B cell (primary cell): ENCODE measurements at regions not wholly inside any gene's neighbourhood (a gene's known extent, or its start where the extent isn't known, plus 50 kb on each side); places are given as distances from the start of the nearest gene placed in this dataset.

Source experiments
- ATAC-seq: fragments of 200-7000 bp; cut with Tn5 transposase; one replicate; pipeline ENCODE4 v1.10.0; 2021; ENCODE audit warnings: low read depth, mild to moderate bottlenecking, moderate number of reproducible peaks, moderate library complexity
- CTCF ChIA-PET: fragments of 350-600 bp; sonication (Branson Sonifier 250); formaldehyde crosslinking; loops from one replicate; lab custom pipeline; 2021; ENCODE audit warnings: antibody characterized with exemption, inconsistent platforms; lab: Charles Lee
- POLR2A ChIA-PET: fragments of 350-600 bp; sonication (Branson Sonifier 250); formaldehyde crosslinking; loops from one replicate; lab custom pipeline; 2021; ENCODE audit warnings: antibody characterized with exemption; lab: Charles Lee
- DNase-seq: peaks from one replicate; pipeline ENCODE4 v3.0.0; 2013
- H2AFZ ChIP-seq: 2 replicates; pipeline ENCODE4 v1.6.1; 2012; ENCODE audit warnings: mild to moderate bottlenecking, low read depth, low read length; ENCODE audit not compliant: insufficient read depth, poor library complexity, severe bottlenecking
- H3K27ac ChIP-seq, 2 donors: 1 replicate in 1 of 2; 2 replicates in 1 of 2; pipeline ENCODE4 v1.5.1; 2012 to 2013; ENCODE audit warnings: low read length in 2 of 2, mild to moderate bottlenecking in 2 of 2, moderate library complexity in 1 of 2
- H3K27me3 ChIP-seq, 4 experiments: fragments of 200-600 bp in 1 of 4; sonication (generic) in 1 of 4; replicated peaks in 1 of 4; 1 replicate in 2 of 4; 2 replicates in 2 of 4; pipeline versions ENCODE4 v1.6.1 to v1.7.0; 2013 to 2016; ENCODE audit warnings: low read length in 3 of 4, mild to moderate bottlenecking in 2 of 4, mixed read lengths in 1 of 4, moderate library complexity in 1 of 4; ENCODE audit not compliant: insufficient read depth in 4 of 4, control insufficient read depth in 3 of 4; ENCODE audit errors: control extremely low read depth in 1 of 4
- H3K36me3 ChIP-seq, 2 experiments: replicated peaks in 1 of 2; 1 replicate in 1 of 2; 2 replicates in 1 of 2; pipeline versions ENCODE4 v1.6.1 to v1.7.1; 2013; ENCODE audit warnings: low read length in 1 of 2; ENCODE audit not compliant: insufficient read depth in 2 of 2, control insufficient read depth in 1 of 2; ENCODE audit errors: control extremely low read depth in 1 of 2, extremely low read depth in 1 of 2
- H3K4me1 ChIP-seq, 2 donors: fragments of 200-600 bp in 1 of 2; sonication (generic) in 1 of 2; 1 replicate in 1 of 2; 2 replicates in 1 of 2; pipeline versions ENCODE4 v1.5.1 to v1.6.1; 2013 to 2017; ENCODE audit warnings: low read length in 2 of 2; ENCODE audit not compliant: control insufficient read depth in 2 of 2, insufficient read depth in 2 of 2
- H3K4me2 ChIP-seq: replicated peaks from 2 replicates; pipeline ENCODE3; 2012; ENCODE audit warnings: mild to moderate bottlenecking, low read depth, low read length; ENCODE audit not compliant: poor library complexity, severe bottlenecking
- H3K4me3 ChIP-seq, 5 experiments: fragments of 200-600 bp in 1 of 5; sonication (generic) in 1 of 5; 1 replicate in 3 of 5; 2 replicates in 2 of 5; pipeline versions ENCODE4 v1.5.1 to v1.7.0; 2011 to 2016; ENCODE audit warnings: low read length in 4 of 5, mild to moderate bottlenecking in 4 of 5, low read depth in 2 of 5, control low read depth in 1 of 5, moderate library complexity in 1 of 5; ENCODE audit not compliant: insufficient read depth in 1 of 5; ENCODE audit errors: control extremely low read depth in 1 of 5, extremely low read depth in 1 of 5
- H3K79me2 ChIP-seq: fragments of 200-600 bp; sonication (generic); one replicate; pipeline ENCODE4 v1.6.0; 2016; ENCODE audit warnings: low read length; ENCODE audit not compliant: control insufficient read depth, insufficient read depth
- H3K9ac ChIP-seq: fragments of 200-600 bp; sonication (generic); 2 replicates; pipeline ENCODE4 v1.6.1; 2017; ENCODE audit warnings: mild to moderate bottlenecking, low read length, moderate library complexity
- H3K9me3 ChIP-seq, 3 donors: one replicate each; pipeline versions ENCODE4 v1.6.1 to v1.7.1; 2013; ENCODE audit warnings: low read length in 2 of 3; ENCODE audit not compliant: control insufficient read depth in 2 of 3, insufficient read depth in 1 of 3; ENCODE audit errors: control extremely low read depth in 1 of 3
- H4K20me1 ChIP-seq: 2 replicates; pipeline ENCODE4 v1.6.0; 2012; ENCODE audit warnings: mild to moderate bottlenecking, low read length; ENCODE audit not compliant: insufficient read depth, control insufficient read depth, poor library complexity, severe bottlenecking
- H3K27ac Mint-ChIP-seq: one replicate; pipeline ENCODE4 v1.8.0; 2021; ENCODE audit warnings: mixed read lengths
- H3K27me3 Mint-ChIP-seq: one replicate; pipeline ENCODE4 v1.8.0; 2021; ENCODE audit warnings: mixed read lengths
- H3K4me1 Mint-ChIP-seq: one replicate; pipeline ENCODE4 v1.8.0; 2021; ENCODE audit warnings: mixed read lengths
- H3K4me3 Mint-ChIP-seq: one replicate; pipeline ENCODE4 v1.8.0; 2021; ENCODE audit warnings: mixed read lengths
- H3K9me3 Mint-ChIP-seq: one replicate; pipeline ENCODE4 v1.8.0; 2022; ENCODE audit warnings: mixed read lengths; ENCODE audit not compliant: insufficient read depth
- EZH2 ChIP-seq: IDR thresholded peaks from 2 replicates; pipeline ENCODE4 v1.6.1; 2012; ENCODE audit warnings: borderline replicate concordance, low read depth, mild to moderate bottlenecking, moderate library complexity, low read length; ENCODE audit not compliant: insufficient read depth, poor library complexity, severe bottlenecking
- WGBS: methylation state at CpG from one replicate; pipeline ENCODE4 v1.1.5; 2013; ENCODE audit warnings: missing lambda C conversion rate; ENCODE audit not compliant: insufficient coverage; 5-methylcytosine and 5-hydroxymethylcytosine counted together
- intact Hi-C: fragments of 100-400 bp; cut with micrococcal nuclease; formaldehyde crosslinking; loops from one replicate; pipeline ENCODE4 v1.10.0; 2022
- TF ChIP-seq, protein P1 (sequence below): fragments of 200-600 bp; IDR thresholded peaks from one replicate; pipeline ENCODE4 v1.8.0; 2022; ENCODE audit warnings: antibody characterized with exemption, mild to moderate bottlenecking

- H3K4me3 ChIP-seq: peak overlapping the region in 2 of 5 experiments; percentile 3 to 28
- peak overlapping the region; percentile 92 for H3K27ac Mint-ChIP-seq
- H3K4me1 ChIP-seq: peaks cover 43 to 47% of the 10 kb centered on the region in 2 donors
- peak; percentile 69 for ATAC-seq
- H3K27ac ChIP-seq: peak overlapping the region; percentile 65 to 83
- intact Hi-C loops: loop anchor here (10.0 kb wide), 1 partner anchor 204 kb away; no protein-coding TSS in a partner anchor
- ChIA-PET POLR2A (interaction anchor here (1.4 kb wide), 1 partner anchor 982 kb away, joined by 4 read pairs; the partner anchor contains the start of gene WDR1), CTCF (interaction anchor here (0.7 to 1.4 kb wide), 3 partner anchors 8 to 981 kb away, joined by 3 read pairs; no protein-coding TSS in a partner anchor)
- H3K36me3 ChIP-seq: no peaks in the 10 kb centered on the region
- WGBS: 5% methylated on average over 2 of the region's 3 CpGs
- no peaks in the 10 kb centered on the region for H3K79me2 ChIP-seq
- H3K4me1 Mint-ChIP-seq: peaks cover 67% of the 10 kb centered on the region
- peaks cover 4% of the 10 kb centered on the region for H3K9me3 Mint-ChIP-seq
- no peak for TF ChIP-seq EZH2
- TF ChIP-seq, protein P1, sequence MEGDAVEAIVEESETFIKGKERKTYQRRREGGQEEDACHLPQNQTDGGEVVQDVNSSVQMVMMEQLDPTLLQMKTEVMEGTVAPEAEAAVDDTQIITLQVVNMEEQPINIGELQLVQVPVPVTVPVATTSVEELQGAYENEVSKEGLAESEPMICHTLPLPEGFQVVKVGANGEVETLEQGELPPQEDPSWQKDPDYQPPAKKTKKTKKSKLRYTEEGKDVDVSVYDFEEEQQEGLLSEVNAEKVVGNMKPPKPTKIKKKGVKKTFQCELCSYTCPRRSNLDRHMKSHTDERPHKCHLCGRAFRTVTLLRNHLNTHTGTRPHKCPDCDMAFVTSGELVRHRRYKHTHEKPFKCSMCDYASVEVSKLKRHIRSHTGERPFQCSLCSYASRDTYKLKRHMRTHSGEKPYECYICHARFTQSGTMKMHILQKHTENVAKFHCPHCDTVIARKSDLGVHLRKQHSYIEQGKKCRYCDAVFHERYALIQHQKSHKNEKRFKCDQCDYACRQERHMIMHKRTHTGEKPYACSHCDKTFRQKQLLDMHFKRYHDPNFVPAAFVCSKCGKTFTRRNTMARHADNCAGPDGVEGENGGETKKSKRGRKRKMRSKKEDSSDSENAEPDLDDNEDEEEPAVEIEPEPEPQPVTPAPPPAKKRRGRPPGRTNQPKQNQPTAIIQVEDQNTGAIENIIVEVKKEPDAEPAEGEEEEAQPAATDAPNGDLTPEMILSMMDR: no peak
- H3K4me3 Mint-ChIP-seq: peak overlapping the region; percentile 76
- no peak overlapping the region for H3K9ac ChIP-seq
- peak; percentile 75 for DNase-seq
- H2AFZ ChIP-seq: peak overlapping the region; percentile 20
- no peaks in the 10 kb centered on the region for H3K27me3 ChIP-seq
- H3K9me3 ChIP-seq: peaks cover 2 to 7% (median 2%) of the 10 kb centered on the region in 3 donors
- H3K4me2 ChIP-seq: peak overlapping the region; percentile 67
- H3K27me3 Mint-ChIP-seq: no peaks in the 10 kb centered on the region
- H4K20me1 ChIP-seq: no peaks in the 10 kb centered on the region
These were observed 330.2 kb downstream of the HS3ST1 start for GRCh38 chr4:11098461-11098860.

- peaks cover 4% of the 10 kb centered on the region for H3K9me3 Mint-ChIP-seq
- Histone ChIP-seq H3K9me3 (peaks cover 2 to 7% (median 2%) of the 10 kb centered on the region in 3 donors), H3K27ac (peak overlapping the region; percentile 65 to 83), H2AFZ (no peak overlapping the region), H3K9ac (no peak overlapping the region), H3K4me2 (peak overlapping the region; percentile 67), H3K4me1 (peaks cover 43 to 47% of the 10 kb centered on the region in 2 donors), H4K20me1 (no peaks in the 10 kb centered on the region), H3K27me3 (no peaks in the 10 kb centered on the region), H3K79me2 (no peaks in the 10 kb centered on the region), H3K4me3 (no peak overlapping the region), H3K36me3 (no peaks in the 10 kb centered on the region)
- TF ChIP-seq EZH2: no peak
- TF ChIP-seq, protein P1: no peak
- H3K4me1 Mint-ChIP-seq: peaks cover 68% of the 10 kb centered on the region
- 100% methylated on average over 1 of the region's 2 CpGs for WGBS
- no peaks in the 10 kb centered on the region for H3K27me3 Mint-ChIP-seq
- DNase-seq (no peak), ATAC-seq (no peak)
- CTCF ChIA-PET: interaction anchor here (0.7 to 1.4 kb wide), 4 partner anchors 326 to 1500 kb away, joined by 3 read pairs; no protein-coding TSS in a partner anchor
- POLR2A ChIA-PET: no interaction called here
- peak overlapping the region; percentile 43 for H3K4me3 Mint-ChIP-seq
- intact Hi-C loops: loop anchor here (10.0 kb wide), 1 partner anchor 203 kb away; no protein-coding TSS in a partner anchor
- peak overlapping the region; percentile 92 for H3K27ac Mint-ChIP-seq
These were observed 331.0 kb downstream of the HS3ST1 start for GRCh38 chr4:11097725-11098124.
